GM18907 (cell line): ENCODE measurements at regions not wholly inside any gene's neighbourhood (a gene's known extent, or its start where the extent isn't known, plus 50 kb on each side); places are given as distances from the start of the nearest gene placed in this dataset.
"Not testable (repeated sequence)": the region's sequence is repeated elsewhere in the genome, so short reads cannot be mapped to it uniquely, and the experiment has no call there.

ENCODE experiments used
- ATAC-seq: cut with Tn5 transposase; IDR thresholded peaks from one replicate; pipeline ENCODE4 v1.9.1; 2021; ENCODE audit warnings: mild to moderate bottlenecking, moderate library complexity; ENCODE audit not compliant: unreplicated experiment

DNA sequence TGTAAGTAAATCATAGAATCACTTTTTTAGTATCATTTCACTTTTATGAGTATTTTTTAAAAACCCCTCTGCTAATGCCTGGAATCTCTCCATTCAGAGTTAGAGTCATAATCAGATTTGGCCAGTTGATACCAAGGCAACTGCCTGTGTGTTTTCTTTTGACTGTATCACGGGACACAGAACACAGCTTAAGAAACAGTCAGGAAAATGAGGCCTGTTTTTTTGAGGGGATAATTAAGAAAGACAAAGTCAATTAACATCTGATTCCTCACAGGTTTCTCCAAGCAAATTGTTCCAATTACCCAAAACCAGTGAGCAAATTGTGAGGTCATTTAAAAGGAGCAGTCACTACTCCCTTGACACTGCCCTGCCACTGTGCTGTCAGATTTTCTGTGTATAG lies 944.5 kb upstream of the SOX9 start:
- ATAC-seq, result no peak

DNA sequence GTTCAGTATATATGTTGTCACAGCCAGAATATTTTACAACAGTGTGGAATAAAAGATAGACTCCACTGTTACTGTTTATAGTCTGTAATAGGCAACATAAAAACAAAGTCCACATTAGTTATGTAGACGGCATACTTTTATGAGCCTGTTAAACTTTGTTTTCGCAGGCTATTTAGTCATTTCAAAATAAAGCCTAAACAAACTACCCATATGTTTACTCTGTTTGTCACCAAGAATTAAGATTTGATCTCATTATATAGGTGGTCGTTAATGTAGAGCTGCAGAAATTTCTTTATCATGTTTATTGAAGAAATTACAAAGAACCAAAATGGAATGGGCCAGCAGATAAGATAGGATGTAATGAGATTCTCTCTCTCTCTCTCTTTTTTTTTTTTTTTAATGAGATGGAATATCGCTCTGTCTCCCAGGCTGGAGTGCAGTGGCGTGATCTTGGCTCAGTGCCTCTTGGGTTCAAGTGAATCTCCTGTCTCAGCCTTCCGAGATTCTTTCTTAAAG lies 943.8 kb upstream of the SOX9 start:
- ATAC-seq, result no peak

DNA sequence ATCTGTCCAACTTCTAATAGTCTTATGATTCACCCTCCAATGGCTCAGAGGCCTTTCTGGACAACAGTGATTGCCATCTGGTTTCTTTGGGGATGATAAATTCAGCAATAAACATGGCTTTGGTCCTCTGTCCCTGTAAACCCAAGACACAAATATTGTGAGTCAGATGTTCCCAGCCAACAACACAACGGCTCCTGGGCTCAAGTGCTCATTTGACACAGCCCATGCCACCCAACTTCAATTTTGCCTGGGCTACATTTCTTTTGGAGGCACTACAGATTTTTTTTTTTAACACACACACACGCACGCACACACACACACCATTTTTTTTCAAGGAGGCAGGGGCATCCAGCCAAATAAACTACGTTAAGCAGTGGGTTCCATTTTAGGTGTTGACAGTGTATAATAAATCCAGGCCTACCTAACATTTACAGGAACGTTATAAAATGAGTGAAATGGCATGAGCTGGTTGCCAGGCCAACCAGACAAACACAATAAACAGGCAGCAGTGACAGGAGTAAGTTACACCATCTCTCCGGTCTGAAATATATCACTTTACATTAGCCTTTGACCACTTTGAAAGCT lies 939.9 kb upstream of the SOX9 start:
- no peak for ATAC-seq

DNA sequence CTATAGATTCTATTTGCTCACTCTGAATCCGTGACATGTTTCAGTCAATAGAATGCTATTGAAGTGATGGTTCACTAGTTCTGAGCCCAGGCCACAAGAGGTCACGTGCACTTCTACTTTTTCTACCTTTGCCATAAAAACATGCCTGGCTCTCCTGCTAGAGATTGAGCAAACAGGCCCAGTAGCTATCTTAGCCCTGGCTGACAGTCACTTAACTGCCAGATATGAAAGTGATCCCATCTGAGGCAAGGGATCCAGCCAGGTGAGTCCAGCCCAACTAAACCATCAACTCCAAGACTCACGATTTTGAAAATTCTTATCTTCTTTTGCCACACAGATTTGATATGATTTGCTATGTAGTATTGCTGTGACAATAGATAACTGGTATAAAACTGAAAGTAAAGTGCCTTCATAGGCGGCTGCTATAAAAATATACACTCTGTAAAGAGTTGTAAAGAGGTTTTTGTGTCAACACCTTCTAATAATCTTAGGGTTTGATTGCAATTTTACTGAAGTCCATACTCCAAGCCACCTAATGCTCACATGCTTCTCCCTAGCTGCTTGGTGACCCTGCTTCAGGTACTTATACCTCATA lies 937.7 kb upstream of the SOX9 start:
- no peak for ATAC-seq

DNA sequence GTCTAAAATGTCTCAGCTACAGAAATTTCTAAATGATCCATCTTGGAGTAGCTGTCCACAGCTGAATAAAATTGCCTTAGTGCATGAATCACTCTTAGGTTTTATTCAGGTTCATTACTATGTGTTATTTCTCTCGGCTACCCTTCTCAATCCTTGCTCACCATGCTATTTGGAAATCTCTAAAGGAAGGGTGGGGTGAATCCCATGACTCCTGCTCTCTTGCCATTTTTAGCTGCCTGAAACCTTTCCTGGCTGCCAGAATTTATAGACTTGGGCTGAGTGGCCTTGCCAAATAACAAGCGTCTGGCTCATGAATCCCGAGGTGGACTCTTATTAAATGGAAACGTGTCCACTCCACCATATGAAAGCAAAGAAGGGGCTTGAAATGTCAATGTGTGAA lies 936.1 kb upstream of the SOX9 start:
- ATAC-seq, result no peak

DNA sequence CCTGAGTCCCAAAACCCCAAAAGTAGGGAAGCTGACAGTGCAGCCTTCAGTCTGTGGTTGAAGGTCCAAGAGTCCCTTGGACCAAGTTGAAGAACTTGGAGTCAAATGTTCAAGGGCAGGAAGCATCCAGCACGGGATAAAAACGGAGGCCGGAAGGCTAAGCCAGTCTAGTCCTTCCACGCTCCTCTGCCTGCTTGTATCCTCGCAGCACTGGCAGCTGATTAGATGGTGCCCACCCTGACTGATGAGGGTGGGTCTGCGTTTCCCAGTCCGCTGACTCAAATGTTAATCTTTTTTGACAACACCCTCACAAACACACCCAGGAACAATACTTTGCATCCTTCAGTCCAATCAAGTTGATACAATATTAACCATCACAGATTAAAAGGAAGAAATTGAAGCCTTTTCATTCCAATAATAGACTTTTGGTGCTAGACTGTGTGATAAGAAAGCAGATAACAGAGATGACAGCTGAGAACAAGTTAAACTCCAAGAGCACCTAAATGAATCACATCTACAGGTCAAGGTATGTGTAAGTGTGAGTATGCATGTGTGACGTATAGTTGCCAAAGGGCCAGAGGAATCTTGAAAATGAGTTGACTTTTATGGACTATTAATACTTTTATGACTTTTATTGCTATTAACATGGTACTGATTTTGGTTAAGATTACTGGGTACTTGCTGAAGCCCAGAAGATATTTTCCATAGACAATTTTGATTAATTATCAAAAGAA lies 933.5 kb upstream of the SOX9 start:
- no peak for ATAC-seq

DNA sequence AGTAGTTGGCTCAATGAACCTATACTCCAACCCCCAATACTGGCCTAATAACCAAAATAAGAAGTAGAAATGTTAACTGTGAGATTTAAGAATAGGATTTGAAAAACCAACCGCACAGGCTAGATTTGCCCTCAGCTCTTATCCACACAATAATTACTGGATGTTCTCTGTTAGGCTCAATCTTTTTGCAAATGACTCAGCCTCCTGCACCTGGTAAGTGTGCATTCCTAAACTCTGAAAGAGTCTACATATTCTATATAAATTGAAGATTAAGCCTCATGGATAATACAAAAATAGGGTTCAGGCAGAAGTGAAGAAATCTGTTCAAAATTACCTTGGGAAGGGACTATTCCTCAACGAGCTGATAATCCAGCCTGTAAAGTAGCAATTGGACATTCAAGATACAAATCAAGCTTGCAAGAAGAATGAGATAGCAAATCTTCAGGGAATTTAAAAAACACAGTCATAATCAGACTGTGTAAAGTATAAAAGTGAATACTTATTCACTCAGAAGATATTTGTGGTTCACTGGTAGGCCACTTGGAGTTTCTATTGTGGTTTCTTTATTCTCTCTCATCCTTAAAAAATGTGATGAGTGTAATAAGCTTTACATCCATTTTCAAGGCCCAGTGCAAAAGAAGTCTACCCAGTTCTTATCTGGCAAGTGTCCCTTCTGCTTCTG lies 931.9 kb upstream of the SOX9 start:
- no peak for ATAC-seq

DNA sequence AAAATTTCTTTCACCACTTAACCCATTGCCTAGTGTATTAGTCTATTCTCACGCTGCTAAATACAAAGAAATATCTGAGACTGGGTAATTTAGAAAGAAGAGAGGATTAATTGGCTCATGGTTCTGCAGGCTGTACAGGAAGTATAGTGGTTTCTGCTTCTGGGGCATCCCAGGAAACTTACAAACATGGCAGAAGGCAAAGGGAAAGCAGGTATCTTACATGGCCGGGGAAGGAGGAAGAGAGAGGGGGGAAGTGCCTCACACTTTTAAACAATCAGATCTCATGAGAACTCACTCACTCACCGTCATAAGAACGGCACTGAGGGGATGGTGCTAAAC lies 931.4 kb upstream of the SOX9 start:
- no peak for ATAC-seq

DNA sequence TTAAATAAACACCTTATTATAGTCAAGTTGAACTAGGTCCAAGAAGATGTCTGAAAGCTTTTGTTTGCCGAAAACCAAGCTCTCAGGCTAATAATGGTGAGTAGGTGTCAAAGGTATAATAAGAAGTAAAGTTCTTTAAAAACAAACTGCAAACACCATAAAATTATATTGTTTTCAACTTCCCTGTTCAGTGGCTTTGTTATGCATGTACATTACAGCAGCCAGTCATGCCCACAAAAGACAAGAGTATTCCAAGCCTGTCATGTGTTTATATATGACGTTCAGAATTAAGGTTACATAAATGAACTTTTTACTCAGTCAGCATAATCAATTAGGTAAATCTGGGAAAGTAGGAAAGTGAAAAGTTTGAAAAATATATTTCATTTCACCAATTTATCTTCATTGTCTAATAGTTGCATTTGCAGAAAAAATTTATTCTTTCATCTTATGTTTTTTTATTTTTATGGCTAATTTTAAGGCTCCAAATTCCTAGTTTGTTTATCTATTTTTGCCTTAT lies 928.7 kb upstream of the SOX9 start:
- ATAC-seq, result no peak

DNA sequence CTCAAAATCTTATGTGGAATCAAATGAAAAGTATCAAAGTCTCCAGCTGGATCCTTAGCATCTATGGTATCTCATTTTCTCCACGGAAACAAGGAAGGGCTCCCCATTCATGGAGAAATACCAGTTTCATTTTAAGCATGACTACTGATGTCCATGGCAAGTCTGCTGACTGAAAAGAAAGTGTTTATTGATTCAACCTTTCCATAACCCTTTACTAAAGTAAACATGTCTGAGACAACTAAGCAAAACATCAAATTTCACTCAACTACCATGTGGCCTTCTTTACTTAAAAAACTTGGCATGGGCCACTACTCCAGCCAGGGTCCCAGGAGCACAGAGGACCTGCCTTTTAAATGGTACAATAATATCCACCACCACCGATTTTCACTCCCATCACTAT lies 928.0 kb upstream of the SOX9 start:
- ATAC-seq, result no peak

DNA sequence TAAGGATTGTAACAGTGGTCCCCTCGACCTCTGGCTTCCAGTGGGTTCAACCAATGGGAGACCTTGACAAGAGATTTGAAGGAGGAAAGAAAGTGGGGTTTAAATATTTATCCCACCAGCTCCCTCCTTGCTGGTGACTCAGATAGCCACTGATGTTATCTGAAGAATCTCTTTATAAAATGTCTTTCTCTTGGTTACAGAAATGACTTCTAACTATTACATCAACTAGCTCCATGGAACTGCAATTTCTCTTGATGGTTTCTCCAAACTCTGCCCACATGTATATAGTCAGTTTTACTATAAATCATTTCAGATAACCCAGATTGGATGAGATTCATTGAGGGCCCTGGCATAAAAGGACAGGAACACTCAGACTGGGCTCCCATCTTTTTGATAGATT lies 920.2 kb upstream of the SOX9 start:
- ATAC-seq, result no peak

DNA sequence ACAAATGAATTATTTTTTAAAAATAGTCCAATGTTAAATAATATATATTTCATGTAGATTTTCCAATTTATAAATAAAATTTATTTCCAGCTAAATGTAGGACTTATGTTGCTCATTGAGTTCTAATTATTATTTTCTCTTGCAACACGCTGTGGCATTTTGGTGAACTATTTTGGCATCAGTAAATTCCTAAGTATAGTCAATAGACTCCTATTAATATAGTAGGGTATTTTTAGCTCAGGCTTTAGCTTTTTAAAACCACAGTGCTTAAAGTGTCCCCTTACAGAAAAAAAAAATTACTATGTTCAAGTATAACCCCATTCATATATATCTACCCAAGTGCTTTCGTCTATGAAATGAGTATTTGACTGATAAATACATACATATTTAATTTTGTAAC lies 919.2 kb upstream of the SOX9 start:
- ATAC-seq, result no peak

DNA sequence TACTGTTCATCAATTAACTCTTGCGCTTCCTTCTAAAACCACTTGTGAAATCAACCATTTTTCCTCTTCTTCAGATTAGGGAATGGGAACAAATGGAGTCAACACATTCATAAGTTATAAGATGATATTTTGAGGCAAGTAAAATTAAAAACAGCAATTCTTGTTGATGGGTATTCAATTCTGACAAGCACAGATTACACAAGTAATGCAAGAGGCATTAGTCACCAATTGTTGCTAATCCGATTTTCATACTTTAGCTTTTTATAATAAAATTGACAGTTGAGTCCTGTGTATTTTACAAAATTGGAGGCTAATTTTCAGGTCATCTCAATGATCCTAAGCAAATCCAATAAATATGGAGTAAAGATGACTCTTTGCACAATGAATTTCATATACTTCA lies 918.4 kb upstream of the SOX9 start:
- no peak for ATAC-seq

DNA sequence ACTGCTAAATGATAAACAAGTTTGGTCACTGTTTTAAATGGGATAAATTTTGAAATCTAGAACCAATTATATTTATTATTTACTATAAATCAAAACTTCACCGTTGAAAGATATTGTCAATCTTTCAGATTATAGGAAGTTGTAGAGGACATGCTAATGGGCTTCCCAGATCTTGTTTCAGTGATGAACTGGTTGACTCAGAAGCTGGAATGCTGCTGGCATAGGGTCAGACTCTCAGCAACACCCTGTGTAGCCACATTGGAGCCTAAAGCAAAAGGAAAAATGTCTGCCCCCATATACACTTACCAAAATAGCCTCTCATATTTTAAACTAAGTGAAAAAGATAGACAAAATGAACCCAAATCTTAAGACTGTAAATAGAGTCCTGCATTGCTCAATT lies 916.9 kb upstream of the SOX9 start:
- ATAC-seq, result no peak

DNA sequence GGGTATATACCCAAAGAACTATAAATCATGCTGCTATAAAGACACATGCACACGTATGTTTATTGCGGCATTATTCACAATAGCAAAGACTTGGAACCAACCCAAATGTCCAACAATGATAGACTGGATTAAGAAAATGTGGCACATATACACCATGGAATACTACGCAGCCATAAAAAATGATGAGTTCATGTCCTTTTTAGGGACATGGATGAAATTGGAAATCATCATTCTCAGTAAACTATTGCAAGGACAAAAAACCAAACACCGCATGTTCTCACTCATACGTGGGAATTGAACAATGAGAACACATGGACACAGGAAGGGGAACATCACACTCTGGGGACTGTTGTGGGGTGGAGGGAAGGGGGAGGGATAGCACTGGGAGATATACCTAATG lies 914.9 kb upstream of the SOX9 start:
- ATAC-seq, result not testable (repeated sequence)

DNA sequence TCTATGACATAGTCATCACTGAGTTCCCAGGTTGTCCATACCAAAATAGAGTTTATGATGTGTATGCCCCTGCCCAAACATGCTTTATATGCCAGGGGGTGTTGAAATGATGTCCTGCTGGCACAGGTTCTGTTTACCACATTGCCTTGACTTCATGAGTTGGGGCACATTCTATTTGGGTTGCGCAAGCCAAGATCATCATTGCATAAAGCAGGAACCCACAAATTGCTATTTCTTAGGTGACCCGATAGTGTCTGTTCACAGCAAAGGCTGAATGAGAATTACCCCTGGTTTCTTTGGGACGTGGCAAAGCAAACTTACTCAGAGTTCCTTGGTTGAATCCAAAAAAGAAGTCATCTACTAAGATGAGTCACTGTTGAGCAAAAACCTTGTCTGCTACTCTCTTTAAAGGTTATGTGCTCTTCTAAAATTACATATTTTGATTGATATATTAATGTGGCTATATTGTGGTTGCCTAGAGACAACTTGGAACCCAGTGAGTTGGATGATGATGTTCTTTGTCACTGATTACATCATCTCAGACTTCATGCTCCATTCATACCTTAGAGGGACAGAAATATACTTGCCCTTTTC lies 912.6 kb upstream of the SOX9 start:
- ATAC-seq, result no peak

DNA sequence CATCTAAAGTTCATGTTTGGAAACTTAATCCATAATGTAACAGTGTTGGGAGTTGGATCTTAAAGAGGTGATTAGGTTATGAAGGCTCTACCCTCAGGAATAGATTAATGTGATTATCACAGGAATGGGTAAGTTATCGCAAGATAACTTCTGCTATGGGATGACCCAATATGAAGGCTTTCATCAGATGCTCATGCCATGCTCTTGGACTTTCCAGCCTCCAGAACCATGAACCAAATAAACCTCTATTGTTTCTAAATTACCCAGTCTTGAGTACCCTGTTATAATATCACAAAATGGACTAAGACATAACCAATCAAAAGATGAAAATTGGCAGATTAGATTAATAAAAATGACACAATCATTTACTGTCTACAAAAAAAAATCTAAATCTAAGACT lies 906.9 kb upstream of the SOX9 start:
- ATAC-seq, result no peak

DNA sequence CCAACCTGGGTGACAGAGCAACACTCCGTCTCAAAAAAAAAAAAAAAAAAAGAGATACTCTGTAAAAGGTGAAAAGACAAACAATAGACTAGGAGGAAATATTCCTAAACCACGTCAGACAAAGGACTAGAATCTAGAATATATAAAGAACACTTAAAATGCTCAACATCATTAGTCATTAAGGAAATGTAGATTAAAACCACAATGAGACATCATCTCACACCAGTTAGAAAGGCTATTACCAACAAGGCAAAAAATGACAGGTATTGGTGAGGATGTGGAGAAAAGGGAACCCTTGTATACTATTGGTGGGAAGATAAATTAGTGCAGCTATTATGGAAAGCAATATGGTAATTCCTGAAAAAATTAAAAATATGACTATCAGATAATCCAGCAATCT lies 903.1 kb upstream of the SOX9 start:
- no peak for ATAC-seq

DNA sequence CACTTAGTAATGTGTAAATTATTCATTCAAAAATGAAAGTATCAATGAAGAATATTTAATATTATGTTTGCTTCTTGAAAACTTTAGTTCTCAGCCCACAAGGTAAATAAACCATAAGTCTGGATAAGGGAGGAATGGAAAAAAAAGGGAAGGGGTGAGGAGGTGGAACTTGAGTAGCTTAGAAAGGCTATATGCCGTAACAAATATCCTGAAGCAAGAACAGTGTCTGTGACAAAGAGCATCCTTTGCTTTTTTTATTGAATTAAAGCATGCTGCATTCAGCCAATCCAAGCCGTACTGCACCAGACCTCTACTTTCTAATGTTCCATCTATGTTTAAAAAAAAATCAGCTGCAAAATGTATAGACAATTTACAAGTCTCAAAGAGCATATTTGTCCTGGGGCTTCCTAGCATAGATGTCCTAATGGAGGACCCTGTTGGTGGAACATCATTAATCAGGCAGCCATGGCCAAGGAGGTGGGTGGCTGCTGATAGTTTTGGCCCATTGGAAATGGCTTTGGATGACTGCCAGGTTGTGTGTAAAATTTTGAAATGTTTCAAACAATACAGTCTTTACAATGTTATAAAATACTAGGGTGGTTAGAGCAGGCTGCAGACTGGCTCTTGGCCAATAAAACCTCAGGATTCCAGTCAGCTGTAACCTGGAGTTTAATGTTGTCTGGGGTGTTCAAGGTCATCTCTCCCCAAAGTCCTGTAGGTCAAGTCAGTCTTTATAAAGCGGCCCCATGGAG lies 895.8 kb upstream of the SOX9 start:
- ATAC-seq, result no peak

DNA sequence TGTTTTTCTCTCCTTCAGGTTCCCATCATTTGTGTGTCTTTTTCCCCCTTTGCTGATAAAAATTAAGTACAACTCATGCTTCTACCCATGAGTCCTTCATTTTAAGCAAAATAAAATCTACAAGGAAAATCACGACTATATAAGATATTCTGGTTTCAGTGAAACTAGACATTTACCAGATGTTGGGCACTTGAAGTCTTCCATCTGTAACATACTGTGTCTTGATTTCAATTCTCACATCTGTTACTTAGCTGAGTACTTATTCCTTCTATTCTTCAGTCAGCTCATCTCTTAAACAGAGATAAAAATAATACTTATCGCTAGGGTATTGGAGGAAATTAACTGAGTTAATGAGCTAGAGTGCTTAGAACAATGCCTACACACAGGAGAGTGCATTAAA lies 893.0 kb upstream of the SOX9 start:
- no peak for ATAC-seq

DNA sequence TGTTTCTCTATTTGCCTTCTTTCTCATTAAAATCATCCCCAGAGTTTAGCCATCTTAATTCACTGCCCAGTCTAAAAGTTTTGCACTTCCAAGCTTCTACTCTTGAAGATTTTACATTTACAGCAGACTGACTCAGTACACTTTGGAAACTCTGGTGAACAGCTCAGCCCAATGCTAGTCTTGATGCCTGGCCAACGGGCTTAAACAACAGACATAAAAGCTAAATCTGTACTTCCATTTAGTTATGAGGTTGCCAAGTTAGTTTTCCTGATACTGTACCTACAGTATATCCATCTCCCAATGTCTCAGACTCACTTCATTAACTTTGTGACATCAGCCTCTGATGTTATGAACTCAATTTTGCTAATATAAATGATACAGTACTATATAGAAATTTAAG lies 891.8 kb upstream of the SOX9 start:
- ATAC-seq, result no peak
